DMS79 (cell line): ENCODE measurements at regions not wholly inside any gene's neighbourhood (a gene's known extent, or its start where the extent isn't known, plus 50 kb on each side); places are given as distances from the start of the nearest gene placed in this dataset.
A peak's percentile ranks its signal among the peaks of the same experiment; 100 is the strongest.
"Not testable (repeated sequence)": the region's sequence is repeated elsewhere in the genome, so short reads cannot be mapped to it uniquely, and the experiment has no call there.

Experiments used
- DNase-seq: peaks from one replicate; lab custom pipeline; 2025; lab: John Stamatoyannopoulos, UW

- DNase-seq: not testable (repeated sequence)
These were observed 192.0 kb upstream of the MEIS1 start for GRCh38 chr2:66242888-66243287.

DNA sequence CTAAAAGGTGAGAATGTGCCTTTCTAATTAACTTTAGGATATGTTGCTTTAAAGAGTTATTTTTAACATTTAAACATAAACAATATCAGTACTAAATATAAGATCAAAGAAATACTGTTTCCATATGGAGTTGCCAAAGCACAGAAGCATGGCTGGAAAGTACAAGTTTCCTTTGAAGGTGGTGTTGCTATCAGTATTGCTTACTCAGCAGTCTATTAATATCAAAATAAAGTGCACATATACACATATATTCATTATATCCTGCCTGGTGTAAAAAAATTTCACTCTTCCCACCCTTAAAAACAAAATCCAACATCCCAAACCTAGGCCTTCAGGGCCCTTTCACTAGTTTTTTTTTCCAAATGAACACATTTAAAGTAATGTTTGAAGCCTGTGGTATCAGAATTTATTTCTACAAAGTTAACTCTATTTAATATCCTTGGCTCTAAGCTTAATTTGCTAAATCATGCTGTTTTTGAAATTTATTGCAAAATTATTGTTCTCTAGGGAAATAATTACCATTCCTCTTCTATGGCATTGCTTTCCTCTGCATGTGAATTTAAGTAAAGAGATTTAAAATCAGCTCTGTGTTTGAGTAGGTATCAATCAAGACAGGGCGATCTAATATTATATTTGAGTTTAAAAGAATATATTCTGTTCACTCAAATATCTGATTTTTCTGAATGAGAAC, 192.7 kb upstream of the MEIS1 start:
- no peak for DNase-seq

DNA sequence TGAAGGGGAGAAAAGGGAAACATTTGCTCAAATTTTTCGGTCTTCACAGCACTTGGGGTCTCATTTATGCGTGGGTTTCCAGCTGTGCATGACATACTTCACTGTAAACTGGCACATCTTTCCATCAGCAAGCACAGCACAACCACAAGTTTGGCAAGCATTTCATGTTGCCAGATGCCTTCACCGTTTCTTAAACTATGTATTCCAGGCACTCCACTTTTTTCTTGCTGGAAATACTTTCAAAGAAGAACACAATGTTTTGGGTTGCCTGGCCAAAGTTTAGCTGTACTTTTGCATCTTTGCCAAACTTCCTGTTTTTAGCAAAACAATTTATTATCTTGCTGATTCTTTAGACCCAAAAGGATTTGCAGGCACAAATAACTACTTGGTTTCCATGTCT, 194.6 kb upstream of the MEIS1 start:
- DNase-seq: peak; percentile 13

DNA sequence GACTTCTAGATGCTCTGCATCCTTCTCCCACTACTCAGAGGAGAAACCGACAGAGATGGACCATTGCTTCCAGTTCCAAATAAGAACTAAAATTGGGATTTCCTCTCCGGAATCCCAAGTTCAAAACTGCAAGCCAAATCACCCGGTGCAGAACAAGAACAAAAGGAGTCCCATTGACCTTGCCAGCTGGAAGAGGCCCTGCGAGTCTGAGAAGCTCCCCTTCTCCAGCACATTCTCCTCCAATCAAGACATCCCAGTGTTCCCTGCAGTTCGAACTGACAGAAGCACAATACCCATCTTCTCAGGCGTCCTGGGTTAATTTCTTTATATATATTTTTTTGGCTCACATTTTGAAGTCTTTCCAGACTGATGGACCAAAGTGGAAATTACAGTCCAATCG, 195.3 kb upstream of the MEIS1 start:
- no peak for DNase-seq

- no peak for DNase-seq
These were observed 197.0 kb upstream of the MEIS1 start for GRCh38 chr2:66237803-66238379.

DNA sequence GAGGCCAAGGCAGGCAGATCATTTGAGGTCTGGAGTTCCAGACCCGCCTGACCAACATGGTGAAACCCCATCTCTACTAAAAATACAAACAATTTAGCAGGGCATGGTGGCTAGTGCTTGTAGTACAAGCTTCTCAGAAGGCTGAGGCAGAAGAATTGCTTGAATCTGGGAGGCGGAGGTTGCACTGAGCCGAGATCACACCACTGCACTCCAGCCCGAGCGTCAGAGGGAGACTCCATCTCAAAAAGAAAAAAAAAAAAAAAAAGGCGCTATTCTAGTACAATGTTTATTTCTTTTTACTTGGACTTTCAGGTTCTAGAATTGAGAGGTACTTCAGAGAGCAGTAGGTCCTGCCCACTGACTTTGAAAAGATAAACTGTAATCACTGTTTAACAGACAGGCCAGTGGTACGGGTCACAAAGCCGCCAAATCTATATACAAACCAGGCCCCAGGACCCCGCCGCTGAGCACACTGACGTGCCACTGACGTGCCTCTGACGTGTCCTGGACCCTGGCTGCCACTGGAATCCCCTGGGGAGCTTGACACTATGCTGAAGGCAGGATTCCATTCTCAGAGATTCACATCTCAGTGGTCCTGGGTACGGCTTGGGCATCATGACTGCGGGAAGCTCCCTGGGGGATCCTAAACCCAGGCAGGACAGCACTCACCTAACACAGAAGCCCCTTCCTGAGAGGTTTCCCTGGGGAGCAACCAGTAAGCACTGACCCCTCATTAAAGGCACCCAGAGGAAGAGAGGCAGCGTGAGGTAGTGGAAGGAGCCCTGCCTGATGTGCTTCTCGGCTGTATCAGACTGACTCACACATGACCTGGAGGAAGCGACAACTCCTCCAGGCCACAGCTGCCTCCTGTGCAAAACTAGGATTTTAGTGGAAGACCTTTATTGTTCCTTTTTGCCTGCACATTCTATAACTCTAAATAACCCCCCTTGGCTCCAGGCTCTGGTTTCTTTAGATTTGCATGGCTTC, 197.8 kb upstream of the MEIS1 start:
- DNase-seq: peak; percentile 22

GRCh38 chr2:66236067-66236685, 198.7 kb upstream of the MEIS1 start:
- DNase-seq: peak; percentile 98

GRCh38 chr2:66235428-66235827, 199.5 kb upstream of the MEIS1 start:
- DNase-seq: no peak

GRCh38 chr2:66233981-66234380, 200.9 kb upstream of the MEIS1 start:
- DNase-seq: no peak

GRCh38 chr2:66228128-66228547, 206.8 kb upstream of the MEIS1 start:
- DNase-seq: no peak

- no peak for DNase-seq
These were observed 217.8 kb upstream of the MEIS1 start for GRCh38 chr2:66217039-66217585.

- DNase-seq: no peak
These were observed 222.2 kb upstream of the MEIS1 start for GRCh38 chr2:66212749-66213148.

- DNase-seq: no peak
These were observed 232.3 kb upstream of the MEIS1 start for GRCh38 chr2:66202586-66202985.

- DNase-seq: no peak
These were observed 233.7 kb upstream of the MEIS1 start for GRCh38 chr2:66201242-66201641.

GRCh38 chr2:66198873-66199272, 236.1 kb upstream of the MEIS1 start:
- no peak for DNase-seq

DNA sequence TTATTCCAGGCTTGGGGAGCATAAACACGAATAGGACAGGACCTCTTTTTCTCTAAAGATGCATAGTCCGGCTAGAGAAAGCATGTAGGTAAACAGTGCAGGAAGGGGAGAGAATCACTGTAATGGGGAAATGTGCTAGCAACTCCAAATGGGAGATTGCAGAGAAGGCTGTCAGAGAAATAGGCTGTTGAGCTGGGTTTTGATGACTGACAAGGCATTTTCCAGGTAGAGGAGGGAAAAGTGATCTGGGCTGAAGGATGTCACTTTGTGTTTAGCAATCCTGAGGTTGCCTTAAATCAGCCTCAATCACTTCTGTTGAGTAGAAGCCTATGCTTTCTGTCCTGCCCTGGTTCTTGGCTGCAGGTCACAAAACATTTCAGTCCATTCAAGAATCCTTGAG, 242.0 kb upstream of the MEIS1 start:
- DNase-seq: no peak

DNA sequence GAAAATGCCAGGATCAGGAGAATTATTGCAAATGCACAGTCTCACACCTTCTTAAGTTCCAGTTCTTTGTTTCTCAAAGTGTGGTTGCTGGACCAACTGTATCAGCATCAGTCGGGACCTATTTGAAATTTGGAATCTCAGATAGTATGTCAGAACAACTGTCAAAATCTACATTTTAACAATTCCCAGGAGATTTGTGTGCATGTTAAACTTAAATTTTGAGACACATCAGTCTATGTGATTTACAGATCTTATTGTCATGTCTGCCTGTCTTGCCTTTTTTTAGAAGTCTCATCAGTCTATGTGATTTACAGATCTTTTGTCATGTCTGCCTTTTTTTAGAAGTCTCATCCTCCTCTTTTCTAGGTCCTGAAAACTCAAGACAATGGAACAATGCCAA, 243.6 kb upstream of the MEIS1 start:
- DNase-seq: no peak

DNA sequence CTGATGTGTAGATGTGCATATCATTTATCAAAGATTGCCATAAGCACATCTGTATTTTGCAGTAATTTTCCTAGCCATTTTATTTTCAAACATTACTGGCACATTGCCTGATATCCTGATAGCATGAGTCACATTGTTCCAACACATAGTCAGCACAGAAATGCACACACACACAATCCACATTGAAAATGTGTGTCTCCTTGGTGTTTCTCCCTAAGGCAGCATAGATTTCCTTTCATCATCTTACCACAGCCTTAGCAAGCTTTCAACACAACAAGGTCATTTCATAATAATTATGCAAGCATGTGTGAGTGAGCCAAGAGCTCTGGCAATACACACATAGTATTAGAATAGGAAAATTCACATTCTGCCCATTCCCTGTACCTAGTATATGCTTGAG, 245.4 kb upstream of the MEIS1 start:
- DNase-seq: no peak

DNA sequence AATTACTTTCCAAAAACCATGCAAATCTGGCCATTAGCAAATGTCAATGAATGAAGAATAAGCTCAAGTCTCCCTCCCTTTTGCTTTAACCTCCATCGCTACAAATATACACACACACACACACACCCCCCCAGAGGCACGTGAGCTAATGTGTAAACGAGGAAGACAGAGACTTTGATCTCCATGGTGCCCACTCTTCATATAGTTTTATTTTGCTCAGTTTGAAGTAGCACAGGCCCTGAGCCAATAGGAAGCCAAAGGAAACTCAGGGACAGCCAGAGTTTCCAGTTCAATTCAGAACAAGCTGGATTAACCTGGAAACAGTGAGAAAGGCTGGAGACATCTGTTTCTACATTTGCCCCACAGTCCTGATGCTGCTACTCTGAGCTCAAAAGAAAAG, 248.4 kb upstream of the MEIS1 start:
- DNase-seq: no peak

DNA sequence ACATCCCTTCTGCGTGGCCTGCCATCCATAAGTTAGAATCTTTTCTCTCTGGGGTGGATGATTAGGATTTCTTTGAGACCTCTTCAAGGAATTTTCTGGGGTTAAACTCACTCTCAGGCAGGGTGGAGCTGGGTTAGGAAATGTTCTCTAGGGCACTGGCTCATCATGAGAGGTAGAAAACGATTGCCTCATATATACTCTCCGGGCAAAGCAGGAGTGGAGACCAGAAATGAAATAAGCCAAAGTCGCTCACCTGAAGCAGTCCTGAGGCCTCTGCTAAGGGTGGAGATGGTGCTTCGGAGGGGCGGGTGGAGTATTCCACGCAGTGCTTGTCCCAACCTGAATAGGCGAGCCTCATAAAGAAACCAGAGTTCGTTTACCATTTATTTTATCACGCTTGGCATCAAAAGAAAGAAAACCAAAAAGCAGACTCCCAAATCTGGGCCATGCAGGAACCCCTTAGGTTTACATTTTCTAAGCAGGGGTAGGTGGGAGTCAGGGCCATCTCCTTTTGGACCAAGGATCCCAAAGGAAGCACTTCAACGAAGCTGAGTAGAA, 249.3 kb upstream of the MEIS1 start:
- no peak for DNase-seq

- not testable (repeated sequence) for DNase-seq
These were observed 257.7 kb upstream of the MEIS1 start for GRCh38 chr2:66177128-66177796.
